ENCODE measurements at regions not wholly inside any gene's neighbourhood (a gene's known extent, or its start where the extent isn't known, plus 50 kb on each side); places are given as distances from the start of the nearest gene placed in this dataset.

- peaks cover 7% of the 10 kb centered on the region for H3K4me1 Mint-ChIP-seq (ENCODE audit: unreplicated experiment)
- no peak overlapping the region for H3K4me3 Mint-ChIP-seq (ENCODE audit: unreplicated experiment)
- H3K27ac Mint-ChIP-seq (ENCODE audit: unreplicated experiment) = no peak overlapping the region
- no peak for DNase-seq (ENCODE audit: low spot score)
- H3K9me3 Mint-ChIP-seq (ENCODE audit: unreplicated experiment) = no peaks in the 10 kb centered on the region
- H3K27me3 Mint-ChIP-seq (ENCODE audit: unreplicated experiment) = no peaks in the 10 kb centered on the region
- no peak for TF ChIP-seq CTCF (IDR thresholded peaks at IDR 0.05; ENCODE audit: unreplicated experiment)
- H3K36me3 Mint-ChIP-seq (ENCODE audit: low read depth, unreplicated experiment) = peaks cover 4% of the 10 kb centered on the region
Measured at GRCh38 chr9:3576328-3576727, 50.5 kb upstream of the RFX3 start.

- no peak for TF ChIP-seq CTCF (IDR thresholded peaks at IDR 0.05; ENCODE audit: unreplicated experiment)
- Mint-ChIP-seq H3K27me3 (ENCODE audit: unreplicated experiment) (no peaks in the 10 kb centered on the region), H3K36me3 (ENCODE audit: low read depth, unreplicated experiment) (peaks cover 4% of the 10 kb centered on the region), H3K4me3 (ENCODE audit: unreplicated experiment) (no peak overlapping the region), H3K4me1 (ENCODE audit: unreplicated experiment) (peaks cover 7% of the 10 kb centered on the region), H3K9me3 (ENCODE audit: unreplicated experiment) (no peaks in the 10 kb centered on the region), H3K27ac (ENCODE audit: unreplicated experiment) (no peak overlapping the region)
- DNase-seq (ENCODE audit: low spot score) = no peak
Measured at GRCh38 chr9:3575821-3576220, 50.0 kb upstream of the RFX3 start.

Data from endothelial cell (in vitro differentiated cells).